PC-9 (cell line): ENCODE measurements at regions not wholly inside any gene's neighbourhood (a gene's known extent, or its start where the extent isn't known, plus 50 kb on each side); places are given as distances from the start of the nearest gene placed in this dataset.

Experiments
- EZH2 ChIP-seq: fragments of 200-600 bp; sonication (generic); IDR thresholded peaks from 2 replicates; pipeline ENCODE4 v1.8.0; 2017; ENCODE audit warnings: antibody characterized with exemption, low read depth
- TF ChIP-seq, protein P1 (sequence below): fragments of 200-600 bp; sonication (generic); conservative IDR thresholded peaks from 2 replicates; pipeline ENCODE4 v1.6.1; 2017; ENCODE audit warnings: mixed run types, antibody characterized with exemption, mild to moderate bottlenecking, moderate library complexity

DNA sequence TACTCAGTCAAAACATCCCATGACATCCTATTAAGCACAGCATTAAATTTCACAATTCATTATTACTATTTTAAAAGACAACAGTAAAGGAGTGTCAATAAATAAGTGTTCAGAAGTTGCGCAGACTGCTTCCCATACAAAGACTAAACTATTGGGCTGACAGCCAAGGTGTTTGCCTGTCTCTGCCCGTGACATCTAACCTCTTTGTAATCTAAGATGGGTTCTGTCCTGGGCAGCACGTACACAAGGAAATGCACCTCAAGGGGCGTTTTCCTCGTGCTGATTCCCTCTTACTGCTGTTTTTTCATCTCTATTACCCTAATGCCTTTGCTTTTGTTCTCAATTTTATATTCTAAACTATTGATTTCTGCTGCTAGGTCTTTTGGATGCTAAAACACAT lies 216.3 kb downstream of the NHLRC3 start:
- TF ChIP-seq, protein P1, sequence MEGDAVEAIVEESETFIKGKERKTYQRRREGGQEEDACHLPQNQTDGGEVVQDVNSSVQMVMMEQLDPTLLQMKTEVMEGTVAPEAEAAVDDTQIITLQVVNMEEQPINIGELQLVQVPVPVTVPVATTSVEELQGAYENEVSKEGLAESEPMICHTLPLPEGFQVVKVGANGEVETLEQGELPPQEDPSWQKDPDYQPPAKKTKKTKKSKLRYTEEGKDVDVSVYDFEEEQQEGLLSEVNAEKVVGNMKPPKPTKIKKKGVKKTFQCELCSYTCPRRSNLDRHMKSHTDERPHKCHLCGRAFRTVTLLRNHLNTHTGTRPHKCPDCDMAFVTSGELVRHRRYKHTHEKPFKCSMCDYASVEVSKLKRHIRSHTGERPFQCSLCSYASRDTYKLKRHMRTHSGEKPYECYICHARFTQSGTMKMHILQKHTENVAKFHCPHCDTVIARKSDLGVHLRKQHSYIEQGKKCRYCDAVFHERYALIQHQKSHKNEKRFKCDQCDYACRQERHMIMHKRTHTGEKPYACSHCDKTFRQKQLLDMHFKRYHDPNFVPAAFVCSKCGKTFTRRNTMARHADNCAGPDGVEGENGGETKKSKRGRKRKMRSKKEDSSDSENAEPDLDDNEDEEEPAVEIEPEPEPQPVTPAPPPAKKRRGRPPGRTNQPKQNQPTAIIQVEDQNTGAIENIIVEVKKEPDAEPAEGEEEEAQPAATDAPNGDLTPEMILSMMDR, result no peak
- no peak for TF ChIP-seq EZH2
